Tibial nerve (tissue), 4 donors: ENCODE measurements at regions not wholly inside any gene's neighbourhood (a gene's known extent, or its start where the extent isn't known, plus 50 kb on each side); places are given as distances from the start of the nearest gene placed in this dataset.

ENCODE experiments used
- DNase-seq, 2 donors: peaks; one replicate each; pipeline ENCODE4 v3.0.0-alpha.2; 2019; ENCODE audit warnings: low spot score in 2 of 2
- H3K27ac ChIP-seq, 4 donors: fragments of 200-600 bp; sonication (generic) in 3 of 4; one replicate each; pipeline ENCODE4 v1.5.1; 2017 to 2019; ENCODE audit warnings: mild to moderate bottlenecking in 1 of 4
- H3K27me3 ChIP-seq, 2 donors: fragments of 200-600 bp; sonication (generic) in 1 of 2; one replicate each; pipeline versions ENCODE4 v1.5.1 to v1.6.0; 2017 to 2019
- H3K36me3 ChIP-seq, 3 donors: fragments of 200-600 bp; sonication (generic); one replicate each; pipeline ENCODE4 v1.5.1; 2018 to 2019
- H3K4me1 ChIP-seq, 4 donors: fragments of 200-600 bp; sonication (generic) in 3 of 4; one replicate each; pipeline ENCODE4 v1.5.1; 2017 to 2019
- H3K4me3 ChIP-seq, 4 donors: fragments of 200-600 bp; sonication (generic) in 3 of 4; one replicate each; pipeline ENCODE4 v1.5.1; 2017 to 2019; ENCODE audit warnings: mild to moderate bottlenecking in 1 of 4, moderate library complexity in 1 of 4
- H3K9me3 ChIP-seq, 4 donors: fragments of 200-600 bp; sonication (generic) in 3 of 4; one replicate each; pipeline ENCODE4 v1.5.1; 2017 to 2019
- EP300 ChIP-seq, 2 donors: sonication (generic); formaldehyde crosslinking; IDR thresholded peaks; one replicate each; pipeline ENCODE4 v1.6.1; 2017; ENCODE audit warnings: antibody characterized with exemption in 2 of 2, mild to moderate bottlenecking in 1 of 2
- POLR2A ChIP-seq, 2 donors: fragments of 450-650 bp; IDR thresholded peaks; one replicate each; pipeline ENCODE4 v1.6.1; 2017; ENCODE audit warnings: antibody characterized with exemption in 2 of 2, mild to moderate bottlenecking in 2 of 2, moderate library complexity in 2 of 2
- WGBS, 2 donors: methylation state at CpG; one replicate each; pipeline ENCODE4 v1.1.5; 2018; 5-methylcytosine and 5-hydroxymethylcytosine counted together
- TF ChIP-seq, protein P1 (sequence below), 5 experiments: fragments of 200-600 bp in 3 of 5; fragments of 450-650 bp in 2 of 5; sonication (generic) in 3 of 5; IDR thresholded peaks; one replicate each; pipeline ENCODE4 v1.5.1; 2016 to 2019; ENCODE audit warnings: antibody characterized with exemption in 5 of 5, mild to moderate bottlenecking in 3 of 5, moderate library complexity in 2 of 5

DNA sequence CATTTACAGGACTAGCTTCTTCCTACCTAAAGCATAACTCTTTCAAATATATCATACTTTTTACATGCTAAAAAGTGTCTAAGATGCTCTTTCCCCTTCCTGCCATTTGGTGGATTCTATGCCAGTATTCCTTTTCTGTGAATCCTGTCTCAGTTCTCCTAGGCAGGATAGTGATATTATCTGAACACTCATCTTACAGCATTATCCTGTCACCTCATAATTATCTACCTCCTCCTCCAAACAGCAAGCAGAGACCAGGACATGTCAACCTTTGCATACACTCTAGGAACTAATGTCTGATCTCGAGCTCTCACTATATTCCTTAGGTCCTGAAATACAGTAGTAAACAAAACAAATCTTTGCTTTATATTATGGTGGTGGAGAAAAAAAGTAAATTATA, 275.5 kb downstream of the FAM181B start:
- H3K36me3 ChIP-seq: no peaks in the 10 kb centered on the region
- no peak overlapping the region for H3K27ac ChIP-seq
- TF ChIP-seq, protein P1, sequence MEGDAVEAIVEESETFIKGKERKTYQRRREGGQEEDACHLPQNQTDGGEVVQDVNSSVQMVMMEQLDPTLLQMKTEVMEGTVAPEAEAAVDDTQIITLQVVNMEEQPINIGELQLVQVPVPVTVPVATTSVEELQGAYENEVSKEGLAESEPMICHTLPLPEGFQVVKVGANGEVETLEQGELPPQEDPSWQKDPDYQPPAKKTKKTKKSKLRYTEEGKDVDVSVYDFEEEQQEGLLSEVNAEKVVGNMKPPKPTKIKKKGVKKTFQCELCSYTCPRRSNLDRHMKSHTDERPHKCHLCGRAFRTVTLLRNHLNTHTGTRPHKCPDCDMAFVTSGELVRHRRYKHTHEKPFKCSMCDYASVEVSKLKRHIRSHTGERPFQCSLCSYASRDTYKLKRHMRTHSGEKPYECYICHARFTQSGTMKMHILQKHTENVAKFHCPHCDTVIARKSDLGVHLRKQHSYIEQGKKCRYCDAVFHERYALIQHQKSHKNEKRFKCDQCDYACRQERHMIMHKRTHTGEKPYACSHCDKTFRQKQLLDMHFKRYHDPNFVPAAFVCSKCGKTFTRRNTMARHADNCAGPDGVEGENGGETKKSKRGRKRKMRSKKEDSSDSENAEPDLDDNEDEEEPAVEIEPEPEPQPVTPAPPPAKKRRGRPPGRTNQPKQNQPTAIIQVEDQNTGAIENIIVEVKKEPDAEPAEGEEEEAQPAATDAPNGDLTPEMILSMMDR (IDR thresholded peaks at IDR 0.05): no peak
- TF ChIP-seq POLR2A (IDR thresholded peaks at IDR 0.05) (no peak), EP300 (IDR thresholded peaks at IDR 0.05) (no peak)
- DNase-seq: no peak
- H3K9me3 ChIP-seq: no peaks in the 10 kb centered on the region
- 71 to 74% methylated on average over 1 of the region's 1 CpG for WGBS, 2 donors
- no peak overlapping the region for H3K4me3 ChIP-seq
- no peaks in the 10 kb centered on the region for H3K4me1 ChIP-seq
- H3K27me3 ChIP-seq: no peaks in the 10 kb centered on the region

DNA sequence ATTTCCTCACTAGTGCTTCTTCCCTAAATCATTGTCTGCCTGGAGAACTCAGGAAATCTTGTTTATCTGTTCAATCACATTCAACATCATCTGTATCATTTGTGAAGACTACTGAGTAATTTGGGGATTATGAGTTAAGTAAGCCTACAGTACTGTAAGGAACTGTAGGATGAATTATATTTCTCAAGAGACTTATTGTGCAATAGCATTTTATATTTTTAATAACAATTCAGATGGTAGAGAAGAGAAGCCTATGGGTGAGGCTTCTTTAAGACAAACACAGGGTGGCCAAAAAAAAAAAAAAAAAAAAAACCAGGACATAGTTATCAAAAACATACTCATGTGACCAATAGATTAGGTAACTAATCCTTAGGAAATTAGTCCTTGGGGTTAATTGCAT, 282.7 kb downstream of the FAM181B start:
- Histone ChIP-seq H3K4me1 (no peaks in the 10 kb centered on the region), H3K4me3 (no peak overlapping the region), H3K9me3 (no peaks in the 10 kb centered on the region), H3K27ac (no peak overlapping the region), H3K36me3 (no peaks in the 10 kb centered on the region), H3K27me3 (no peaks in the 10 kb centered on the region)
- DNase-seq: no peak
- TF ChIP-seq POLR2A (IDR thresholded peaks at IDR 0.05): no peak
- no peak for TF ChIP-seq EP300 (IDR thresholded peaks at IDR 0.05)
- TF ChIP-seq, protein P1 (IDR thresholded peaks at IDR 0.05): no peak

DNA sequence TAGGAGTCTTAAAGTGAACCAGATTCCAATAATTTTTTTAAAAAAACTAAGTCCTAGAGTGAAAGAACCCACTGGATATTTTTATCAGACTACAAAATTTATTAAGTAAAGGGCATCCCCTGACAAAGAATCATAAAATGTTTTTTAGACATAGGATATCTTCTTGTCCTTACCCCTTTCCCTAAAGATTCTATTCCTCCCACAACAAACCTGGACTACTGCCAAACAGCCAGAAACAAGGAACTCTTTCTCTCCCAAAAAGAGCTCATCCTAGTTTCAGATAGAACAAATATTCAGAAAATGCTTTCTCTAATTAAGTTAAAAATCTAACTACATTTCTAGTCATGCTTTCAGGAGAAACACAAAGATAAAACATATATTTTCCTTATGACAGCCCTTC, 327.1 kb downstream of the FAM181B start:
- TF ChIP-seq EP300 (IDR thresholded peaks at IDR 0.05) (no peak), POLR2A (IDR thresholded peaks at IDR 0.05) (no peak)
- TF ChIP-seq, protein P1 (IDR thresholded peaks at IDR 0.05): no peak
- Histone ChIP-seq H3K4me1 (no peaks in the 10 kb centered on the region), H3K27ac (no peak overlapping the region), H3K36me3 (no peaks in the 10 kb centered on the region), H3K27me3 (no peaks in the 10 kb centered on the region), H3K9me3 (peaks cover 0 to 9% (median 0%) of the 10 kb centered on the region in 4 donors), H3K4me3 (no peak overlapping the region)
- no peak for DNase-seq

DNA sequence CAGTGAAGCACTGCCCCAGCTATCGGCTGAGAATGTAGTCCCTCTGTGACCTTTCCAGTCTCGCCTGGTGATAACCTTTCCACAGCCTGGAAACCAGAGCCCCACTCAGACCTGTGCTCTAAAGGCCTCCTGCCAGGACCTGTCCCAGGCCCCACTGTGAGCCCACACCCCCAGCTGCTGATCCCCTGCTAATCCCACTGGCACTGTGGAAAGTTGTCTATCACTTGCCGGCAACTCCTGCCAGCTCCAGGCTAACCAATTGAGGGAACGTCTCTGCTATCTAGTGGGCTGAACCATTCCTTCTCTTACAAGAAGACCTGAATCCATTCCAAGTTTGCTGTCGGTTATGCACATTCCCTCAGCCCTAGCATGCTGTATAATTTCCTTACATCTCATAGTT, 328.2 kb downstream of the FAM181B start:
- H3K4me3 ChIP-seq: no peak overlapping the region
- no peak overlapping the region for H3K27ac ChIP-seq
- DNase-seq: no peak
- no peaks in the 10 kb centered on the region for H3K27me3 ChIP-seq
- no peaks in the 10 kb centered on the region for H3K36me3 ChIP-seq
- peaks cover 0 to 9% (median 0%) of the 10 kb centered on the region in 4 donors for H3K9me3 ChIP-seq
- 34 to 41% methylated on average over 5 of the region's 5 CpGs for WGBS, 2 donors
- H3K4me1 ChIP-seq: no peaks in the 10 kb centered on the region
- TF ChIP-seq, protein P1 (IDR thresholded peaks at IDR 0.05): no peak
- no peak for TF ChIP-seq POLR2A (IDR thresholded peaks at IDR 0.05)
- no peak for TF ChIP-seq EP300 (IDR thresholded peaks at IDR 0.05)

DNA sequence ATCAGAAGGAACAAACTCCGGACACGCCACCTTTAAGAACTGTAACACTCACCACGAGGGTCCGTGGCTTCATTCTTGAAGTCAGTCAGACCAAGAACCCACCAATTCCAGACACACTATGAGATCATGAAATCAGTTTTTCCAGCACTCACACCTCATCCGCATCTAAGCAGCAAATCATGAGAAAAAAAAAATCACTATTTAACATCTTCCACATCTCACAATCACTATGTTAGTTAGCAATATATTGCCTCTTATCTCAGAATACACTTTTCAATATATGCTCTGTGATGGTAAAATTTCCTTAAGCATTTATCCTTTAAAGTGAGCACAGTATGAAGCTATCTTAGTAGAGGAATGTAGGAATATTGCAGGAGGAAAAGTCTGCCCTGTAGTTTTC, 328.7 kb downstream of the FAM181B start:
- H3K9me3 ChIP-seq: peaks cover 0 to 9% (median 0%) of the 10 kb centered on the region in 4 donors
- no peaks in the 10 kb centered on the region for H3K4me1 ChIP-seq
- no peak overlapping the region for H3K4me3 ChIP-seq
- TF ChIP-seq EP300 (IDR thresholded peaks at IDR 0.05) (no peak), POLR2A (IDR thresholded peaks at IDR 0.05) (no peak)
- TF ChIP-seq, protein P1 (IDR thresholded peaks at IDR 0.05): no peak
- no peaks in the 10 kb centered on the region for H3K36me3 ChIP-seq
- DNase-seq: no peak
- no peaks in the 10 kb centered on the region for H3K27me3 ChIP-seq
- WGBS, 2 donors: 93 to 95% methylated on average over 5 of the region's 5 CpGs
- no peak overlapping the region for H3K27ac ChIP-seq
